WTC11 (cell line): ENCODE measurements at regions not wholly inside any gene's neighbourhood (a gene's known extent, or its start where the extent isn't known, plus 50 kb on each side); places are given as distances from the start of the nearest gene placed in this dataset.

Experiments used
- FOXP1 ChIP-seq: sonication (generic); formaldehyde crosslinking; IDR thresholded peaks from 2 replicates; pipeline ENCODE4 v1.8.0; 2022; ENCODE audit warnings: missing genetic modification reagents, mild to moderate bottlenecking, moderate library complexity, borderline replicate concordance
- SP1 ChIP-seq: sonication (generic); formaldehyde crosslinking; conservative IDR thresholded peaks from 2 replicates; pipeline ENCODE4 v1.8.1; 2022; ENCODE audit warnings: missing genetic modification reagents
- TF ChIP-seq, protein P1 (sequence below): sonication (generic); formaldehyde crosslinking; IDR thresholded peaks from 2 replicates; pipeline ENCODE4 v1.8.1; 2022; ENCODE audit warnings: low read depth, missing genetic modification reagents, borderline replicate concordance
- TF ChIP-seq, protein P2 (sequence below): fragments of 200-600 bp; IDR thresholded peaks from 2 replicates; pipeline ENCODE4 v1.8.0; 2022; ENCODE audit warnings: antibody characterized with exemption

GRCh38 chr1:59176471-59176870 is 120.4 kb upstream of the FGGY start:
- no peak for TF ChIP-seq FOXP1 (CRISPR knock-in tag)
- TF ChIP-seq, protein P1, sequence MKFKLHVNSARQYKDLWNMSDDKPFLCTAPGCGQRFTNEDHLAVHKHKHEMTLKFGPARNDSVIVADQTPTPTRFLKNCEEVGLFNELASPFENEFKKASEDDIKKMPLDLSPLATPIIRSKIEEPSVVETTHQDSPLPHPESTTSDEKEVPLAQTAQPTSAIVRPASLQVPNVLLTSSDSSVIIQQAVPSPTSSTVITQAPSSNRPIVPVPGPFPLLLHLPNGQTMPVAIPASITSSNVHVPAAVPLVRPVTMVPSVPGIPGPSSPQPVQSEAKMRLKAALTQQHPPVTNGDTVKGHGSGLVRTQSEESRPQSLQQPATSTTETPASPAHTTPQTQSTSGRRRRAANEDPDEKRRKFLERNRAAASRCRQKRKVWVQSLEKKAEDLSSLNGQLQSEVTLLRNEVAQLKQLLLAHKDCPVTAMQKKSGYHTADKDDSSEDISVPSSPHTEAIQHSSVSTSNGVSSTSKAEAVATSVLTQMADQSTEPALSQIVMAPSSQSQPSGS (CRISPR knock-in tag): no peak
- TF ChIP-seq SP1 (CRISPR knock-in tag): no peak
- TF ChIP-seq, protein P2, sequence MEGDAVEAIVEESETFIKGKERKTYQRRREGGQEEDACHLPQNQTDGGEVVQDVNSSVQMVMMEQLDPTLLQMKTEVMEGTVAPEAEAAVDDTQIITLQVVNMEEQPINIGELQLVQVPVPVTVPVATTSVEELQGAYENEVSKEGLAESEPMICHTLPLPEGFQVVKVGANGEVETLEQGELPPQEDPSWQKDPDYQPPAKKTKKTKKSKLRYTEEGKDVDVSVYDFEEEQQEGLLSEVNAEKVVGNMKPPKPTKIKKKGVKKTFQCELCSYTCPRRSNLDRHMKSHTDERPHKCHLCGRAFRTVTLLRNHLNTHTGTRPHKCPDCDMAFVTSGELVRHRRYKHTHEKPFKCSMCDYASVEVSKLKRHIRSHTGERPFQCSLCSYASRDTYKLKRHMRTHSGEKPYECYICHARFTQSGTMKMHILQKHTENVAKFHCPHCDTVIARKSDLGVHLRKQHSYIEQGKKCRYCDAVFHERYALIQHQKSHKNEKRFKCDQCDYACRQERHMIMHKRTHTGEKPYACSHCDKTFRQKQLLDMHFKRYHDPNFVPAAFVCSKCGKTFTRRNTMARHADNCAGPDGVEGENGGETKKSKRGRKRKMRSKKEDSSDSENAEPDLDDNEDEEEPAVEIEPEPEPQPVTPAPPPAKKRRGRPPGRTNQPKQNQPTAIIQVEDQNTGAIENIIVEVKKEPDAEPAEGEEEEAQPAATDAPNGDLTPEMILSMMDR: no peak
